Panc1 (cell line): ENCODE measurements at regions not wholly inside any gene's neighbourhood (a gene's known extent, or its start where the extent isn't known, plus 50 kb on each side); places are given as distances from the start of the nearest gene placed in this dataset.

Source experiments
- ATAC-seq: fragments of 200-7000 bp; cut with Tn5 transposase; 2 replicates; pipeline ENCODE4 v1.9.1; 2020; ENCODE audit warnings: mild to moderate bottlenecking, moderate library complexity
- BruUV-seq: library from RNA; stranded (reverse); fragments of 400-500 nt; replicated peaks from 2 replicates; lab custom pipeline; 2021; lab: Mats Ljungman, UMichigan
- CTCF ChIA-PET: fragments of 300-600 bp; sonication (Branson Sonifier 250); formaldehyde crosslinking; loops from one replicate; lab custom pipeline; 2022; ENCODE audit warnings: antibody characterized with exemption; lab: Charles Lee
- POLR2A ChIA-PET: fragments of 300-600 bp; sonication (Branson Sonifier 250); formaldehyde crosslinking; loops from one replicate; lab custom pipeline; 2022; ENCODE audit warnings: antibody characterized with exemption; lab: Charles Lee
- DNase-seq: peaks from one replicate; pipeline ENCODE4 v3.0.0-alpha.2; 2010; ENCODE audit warnings: low read depth, low spot score
- H3K27ac ChIP-seq: 2 replicates; pipeline ENCODE4 v1.5.1; 2011; ENCODE audit warnings: mild to moderate bottlenecking, low read length, inconsistent platforms
- H3K27me3 ChIP-seq: fragments of 200-500 bp; sonication (Bioruptor generic); 2 replicates; pipeline ENCODE4 v1.6.0; 2014; ENCODE audit warnings: low read length, inconsistent platforms; ENCODE audit not compliant: control insufficient read depth, insufficient read depth
- H3K36me3 ChIP-seq: fragments of 200-500 bp; sonication (Bioruptor generic); 2 replicates; pipeline ENCODE4 v1.5.1; 2014; ENCODE audit warnings: inconsistent platforms, mild to moderate bottlenecking, low read length, moderate library complexity; ENCODE audit not compliant: control insufficient read depth, insufficient read depth
- H3K4me1 ChIP-seq: 2 replicates; pipeline ENCODE4 v1.5.1; 2011; ENCODE audit warnings: inconsistent platforms, mild to moderate bottlenecking, low read length, moderate library complexity; ENCODE audit not compliant: control insufficient read depth, insufficient read depth
- H3K4me3 ChIP-seq, 2 experiments: 2 replicates each; pipeline ENCODE4 v1.5.1; 2011 to 2012; ENCODE audit warnings: low read depth in 2 of 2, low read length in 2 of 2, mild to moderate bottlenecking in 2 of 2, inconsistent platforms in 1 of 2, moderate library complexity in 1 of 2
- H3K9me3 ChIP-seq: fragments of 200-500 bp; sonication (Bioruptor generic); 2 replicates; pipeline ENCODE4 v1.5.1; 2014; ENCODE audit warnings: low read depth, mild to moderate bottlenecking, inconsistent platforms, low read length, moderate library complexity; ENCODE audit not compliant: control insufficient read depth, insufficient read depth
- POLR2AphosphoS5 ChIP-seq: IDR thresholded peaks from 2 replicates; pipeline ENCODE4 v1.6.1; 2012; ENCODE audit warnings: mild to moderate bottlenecking, low read depth, low read length, moderate library complexity
- SIN3A ChIP-seq: IDR thresholded peaks from 2 replicates; pipeline ENCODE4 v1.6.1; 2012; ENCODE audit warnings: low read depth, mild to moderate bottlenecking, low read length, moderate library complexity, borderline replicate concordance; ENCODE audit not compliant: insufficient read depth
- TCF7L2 ChIP-seq: IDR thresholded peaks from 2 replicates; pipeline ENCODE4 v1.6.1; 2011; ENCODE audit warnings: mild to moderate bottlenecking, low read depth, low read length, inconsistent platforms
- in situ Hi-C: cut with HindIII; loops from 2 replicates; pipeline ENCODE4 v1.10.0; 2016; ENCODE audit warnings: low sequenced_read_pairs, low pct_unique_long_range_greater_than_20kb
- intact Hi-C: fragments of 100-400 bp; cut with micrococcal nuclease; formaldehyde crosslinking; loops from one replicate; pipeline ENCODE4 v1.10.0; 2022; ENCODE audit not compliant: unreplicated experiment
- TF ChIP-seq, protein P1 (sequence below), 2 experiments: IDR thresholded peaks; 2 replicates each; pipeline ENCODE4 v1.6.1; 2011 to 2012; ENCODE audit warnings: low read depth in 2 of 2, control low read depth in 1 of 2, low read length in 1 of 2, mild to moderate bottlenecking in 1 of 2, moderate library complexity in 1 of 2; ENCODE audit not compliant: insufficient read depth in 1 of 2
- TF ChIP-seq, protein P2 (sequence below): fragments of 450-650 bp; IDR thresholded peaks from 2 replicates; pipeline ENCODE4 v1.5.1; 2017; ENCODE audit warnings: mild to moderate bottlenecking

DNA sequence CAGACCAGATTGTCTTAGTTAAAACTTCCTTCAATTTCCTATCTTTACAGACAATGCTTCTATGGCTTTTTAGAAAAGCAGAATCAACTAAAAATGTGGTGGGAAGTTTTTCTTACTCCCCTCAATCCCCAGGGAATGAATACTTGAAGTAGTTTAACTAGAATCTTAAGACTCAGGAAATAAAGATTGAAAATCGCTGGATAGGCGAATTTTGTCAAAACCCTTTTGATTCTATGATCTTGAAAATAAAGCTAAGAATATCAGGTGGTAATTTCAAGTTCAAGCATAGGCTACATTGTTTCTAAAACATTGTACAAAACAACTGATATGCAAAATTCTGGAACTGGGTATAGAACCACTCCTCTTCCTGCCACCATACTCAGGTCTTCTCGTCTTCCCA lies 276.5 kb upstream of the GK2 start:
- no TSS peak for BruUV-seq
- no peak overlapping the region for H3K4me3 ChIP-seq
- in situ Hi-C loops (no loop called here), intact Hi-C loops (no loop called here)
- H3K36me3 ChIP-seq: no peaks in the 10 kb centered on the region
- H3K27me3 ChIP-seq: no peaks in the 10 kb centered on the region
- POLR2A ChIA-PET: no interaction called here
- H3K9me3 ChIP-seq: no peaks in the 10 kb centered on the region
- H3K4me1 ChIP-seq: no peaks in the 10 kb centered on the region
- CTCF ChIA-PET: no interaction called here
- ATAC-seq: no peak
- TF ChIP-seq SIN3A (no peak), POLR2AphosphoS5 (no peak), TCF7L2 (no peak)
- TF ChIP-seq, protein P1, sequence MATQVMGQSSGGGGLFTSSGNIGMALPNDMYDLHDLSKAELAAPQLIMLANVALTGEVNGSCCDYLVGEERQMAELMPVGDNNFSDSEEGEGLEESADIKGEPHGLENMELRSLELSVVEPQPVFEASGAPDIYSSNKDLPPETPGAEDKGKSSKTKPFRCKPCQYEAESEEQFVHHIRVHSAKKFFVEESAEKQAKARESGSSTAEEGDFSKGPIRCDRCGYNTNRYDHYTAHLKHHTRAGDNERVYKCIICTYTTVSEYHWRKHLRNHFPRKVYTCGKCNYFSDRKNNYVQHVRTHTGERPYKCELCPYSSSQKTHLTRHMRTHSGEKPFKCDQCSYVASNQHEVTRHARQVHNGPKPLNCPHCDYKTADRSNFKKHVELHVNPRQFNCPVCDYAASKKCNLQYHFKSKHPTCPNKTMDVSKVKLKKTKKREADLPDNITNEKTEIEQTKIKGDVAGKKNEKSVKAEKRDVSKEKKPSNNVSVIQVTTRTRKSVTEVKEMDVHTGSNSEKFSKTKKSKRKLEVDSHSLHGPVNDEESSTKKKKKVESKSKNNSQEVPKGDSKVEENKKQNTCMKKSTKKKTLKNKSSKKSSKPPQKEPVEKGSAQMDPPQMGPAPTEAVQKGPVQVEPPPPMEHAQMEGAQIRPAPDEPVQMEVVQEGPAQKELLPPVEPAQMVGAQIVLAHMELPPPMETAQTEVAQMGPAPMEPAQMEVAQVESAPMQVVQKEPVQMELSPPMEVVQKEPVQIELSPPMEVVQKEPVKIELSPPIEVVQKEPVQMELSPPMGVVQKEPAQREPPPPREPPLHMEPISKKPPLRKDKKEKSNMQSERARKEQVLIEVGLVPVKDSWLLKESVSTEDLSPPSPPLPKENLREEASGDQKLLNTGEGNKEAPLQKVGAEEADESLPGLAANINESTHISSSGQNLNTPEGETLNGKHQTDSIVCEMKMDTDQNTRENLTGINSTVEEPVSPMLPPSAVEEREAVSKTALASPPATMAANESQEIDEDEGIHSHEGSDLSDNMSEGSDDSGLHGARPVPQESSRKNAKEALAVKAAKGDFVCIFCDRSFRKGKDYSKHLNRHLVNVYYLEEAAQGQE (IDR thresholded peaks at IDR 0.05; ENCODE audit: insufficient read depth in 1 of 2, low read depth in 2 of 2, low read length in 1 of 2): no peak
- TF ChIP-seq, protein P2, sequence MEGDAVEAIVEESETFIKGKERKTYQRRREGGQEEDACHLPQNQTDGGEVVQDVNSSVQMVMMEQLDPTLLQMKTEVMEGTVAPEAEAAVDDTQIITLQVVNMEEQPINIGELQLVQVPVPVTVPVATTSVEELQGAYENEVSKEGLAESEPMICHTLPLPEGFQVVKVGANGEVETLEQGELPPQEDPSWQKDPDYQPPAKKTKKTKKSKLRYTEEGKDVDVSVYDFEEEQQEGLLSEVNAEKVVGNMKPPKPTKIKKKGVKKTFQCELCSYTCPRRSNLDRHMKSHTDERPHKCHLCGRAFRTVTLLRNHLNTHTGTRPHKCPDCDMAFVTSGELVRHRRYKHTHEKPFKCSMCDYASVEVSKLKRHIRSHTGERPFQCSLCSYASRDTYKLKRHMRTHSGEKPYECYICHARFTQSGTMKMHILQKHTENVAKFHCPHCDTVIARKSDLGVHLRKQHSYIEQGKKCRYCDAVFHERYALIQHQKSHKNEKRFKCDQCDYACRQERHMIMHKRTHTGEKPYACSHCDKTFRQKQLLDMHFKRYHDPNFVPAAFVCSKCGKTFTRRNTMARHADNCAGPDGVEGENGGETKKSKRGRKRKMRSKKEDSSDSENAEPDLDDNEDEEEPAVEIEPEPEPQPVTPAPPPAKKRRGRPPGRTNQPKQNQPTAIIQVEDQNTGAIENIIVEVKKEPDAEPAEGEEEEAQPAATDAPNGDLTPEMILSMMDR: no peak
- DNase-seq: no peak
- H3K27ac ChIP-seq: no peak overlapping the region

DNA sequence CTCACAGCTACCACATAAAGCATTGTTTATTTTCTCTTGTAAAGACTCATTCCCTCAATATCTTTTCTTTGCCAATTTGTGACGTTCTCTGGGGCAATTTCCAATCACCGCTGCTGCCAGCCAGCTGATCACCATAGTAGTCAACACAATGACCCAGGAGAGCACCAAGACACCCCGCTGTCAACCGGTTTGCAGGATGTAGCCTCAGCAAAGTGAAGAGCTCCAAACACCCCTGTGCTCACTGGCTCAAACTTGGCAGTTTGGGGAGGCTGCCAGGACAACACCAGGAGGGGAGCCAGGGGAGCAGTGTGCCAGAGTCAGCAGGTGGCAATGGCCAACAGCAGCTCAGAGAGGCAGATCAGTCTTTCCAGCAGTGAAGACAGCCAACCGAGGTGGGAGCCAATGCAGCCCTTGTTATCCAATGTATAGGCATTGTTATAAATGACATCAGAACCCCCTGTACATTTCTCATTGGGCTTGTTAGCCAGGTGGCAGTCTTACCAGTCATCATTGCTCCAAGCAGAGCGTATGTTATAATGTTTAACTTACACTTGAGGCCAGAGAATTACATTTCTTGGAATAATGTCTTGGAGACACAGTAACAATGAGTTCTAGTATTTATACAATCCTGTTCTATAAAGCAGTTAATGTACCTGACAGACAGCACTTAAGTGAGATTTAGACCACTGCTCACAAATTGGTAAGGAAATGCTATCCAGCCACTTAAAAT lies 274.9 kb upstream of the GK2 start:
- POLR2A ChIA-PET: no interaction called here
- in situ Hi-C loops: no loop called here
- intact Hi-C loops: no loop called here
- no peak for TF ChIP-seq SIN3A
- TF ChIP-seq, protein P1 (IDR thresholded peaks at IDR 0.05; ENCODE audit: insufficient read depth in 1 of 2, low read depth in 2 of 2, low read length in 1 of 2): no peak
- TF ChIP-seq POLR2AphosphoS5: no peak
- TF ChIP-seq, protein P2: no peak
- Histone ChIP-seq H3K36me3 (no peaks in the 10 kb centered on the region), H3K9me3 (no peaks in the 10 kb centered on the region), H3K27ac (no peak overlapping the region), H3K27me3 (no peaks in the 10 kb centered on the region), H3K4me3 (no peak overlapping the region), H3K4me1 (no peaks in the 10 kb centered on the region)
- CTCF ChIA-PET: no interaction called here
- no peak for DNase-seq
- no peak for ATAC-seq
- no TSS peak for BruUV-seq
